Pancreas (tissue), 10 donors: ENCODE measurements at regions not wholly inside any gene's neighbourhood (a gene's known extent, or its start where the extent isn't known, plus 50 kb on each side); places are given as distances from the start of the nearest gene placed in this dataset.

ENCODE experiments used
- ATAC-seq, 4 donors: fragments of 200-7000 bp; cut with Tn5 transposase; one replicate each; pipeline versions ENCODE4 v1.8.0 to v1.9.1; 2020; ENCODE audit warnings: mild to moderate bottlenecking in 4 of 4, moderate library complexity in 4 of 4
- DNase-seq, 6 donors: peaks; one replicate each; pipeline ENCODE4 v3.0.0-alpha.2; 2020
- FAIRE-seq: peaks from 2 replicates; lab custom pipeline; 2012; peaks lifted over from hg19 to GRCh38; lab: Jason Lieb, UNC
- H3K27ac ChIP-seq, 4 donors: fragments of 200-600 bp; sonication (generic); 1 replicate in 3 of 4; 2 replicates in 1 of 4; pipeline versions ENCODE4 v1.5.0 to v1.8.0; 2020
- H3K27me3 ChIP-seq, 4 donors: fragments of 200-600 bp; one replicate each; pipeline ENCODE4 v1.8.0; 2021
- H3K36me3 ChIP-seq, 3 donors: fragments of 200-600 bp; sonication (generic) in 1 of 3; one replicate each; pipeline versions ENCODE4 v1.5.0 to v1.8.0; 2020 to 2021
- H3K4me1 ChIP-seq, 3 donors: fragments of 200-600 bp; one replicate each; pipeline ENCODE4 v1.8.0; 2021
- H3K4me3 ChIP-seq, 4 donors: fragments of 200-600 bp; sonication (generic) in 2 of 4; one replicate each; pipeline versions ENCODE4 v1.5.0 to v1.8.0; 2020 to 2021
- H3K9me3 ChIP-seq, 4 donors: fragments of 200-600 bp; one replicate each; pipeline ENCODE4 v1.8.0; 2021
- CTCF ChIP-seq, 4 donors: fragments of 200-600 bp; sonication (generic) in 3 of 4; IDR thresholded peaks; one replicate each; pipeline versions ENCODE4 v1.5.0 to v1.8.0; 2021; ENCODE audit warnings: antibody characterized with exemption in 4 of 4
- WGBS, 2 donors: extraction: QIAGEN DNeasy Blood & Tissue Kit; methylation state at CpG; one replicate each; pipeline ENCODE4 v1.1.7; 2013; 5-methylcytosine and 5-hydroxymethylcytosine counted together
- intact Hi-C, 3 donors: fragments of 100-400 bp; cut with DNase I; formaldehyde crosslinking; loops; one replicate each; pipeline versions ENCODE4 v1.11.1 to v1.14.2; 2022
- donor health status: healthy with polysubstance abuse.
- donor health status: DM: no; HTN: no; CAD: no; lungs with moderate emphysema.
- donor health status: DM: no; HTN: no; CAD: no.
- donor health status: control.
- donor health status: control.
- donor health status: Bipolar disorder and iron deficiency.
- donor health status: DM: yes; HTN: yes; CAD: no.
- donor health status: DM: no; HTN: no; CAD: no.
- donor health status: DM: no; HTN: no; CAD: no.
- donor health status: DM: yes; HTN: yes; CAD: no.

- Histone ChIP-seq H3K9me3 (no peaks in the 10 kb centered on the region), H3K4me1 (no peaks in the 10 kb centered on the region), H3K4me3 (no peak overlapping the region), H3K27ac (no peak overlapping the region), H3K27me3 (no peaks in the 10 kb centered on the region), H3K36me3 (no peaks in the 10 kb centered on the region)
- TF ChIP-seq CTCF (IDR thresholded peaks at IDR 0.05), result no peak
- intact Hi-C loops, result no loop called here
- FAIRE-seq (no peak), ATAC-seq (no peak), DNase-seq (no peak)
- WGBS, 2 donors, result 82 to 84% methylated on average over 7 of the region's 7 CpGs
Observed at GRCh38 chr6:1187293-1188131, 124.4 kb upstream of the FOXQ1 start.

- Histone ChIP-seq H3K27ac (no peak overlapping the region), H3K27me3 (no peaks in the 10 kb centered on the region), H3K4me1 (no peaks in the 10 kb centered on the region), H3K36me3 (no peaks in the 10 kb centered on the region), H3K9me3 (no peaks in the 10 kb centered on the region), H3K4me3 (no peak overlapping the region)
- DNase-seq, result no peak
- no peak for FAIRE-seq
- TF ChIP-seq CTCF (IDR thresholded peaks at IDR 0.05), result no peak
- no peak for ATAC-seq
- WGBS, 2 donors, result 67 to 81% methylated on average over 4 of the region's 4 CpGs
- intact Hi-C loops, result no loop called here
Observed at GRCh38 chr6:1184318-1184717, 127.6 kb upstream of the FOXQ1 start.

GRCh38 chr6:1182722-1183521, 129.0 kb upstream of the FOXQ1 start:
- Histone ChIP-seq H3K36me3 (no peaks in the 10 kb centered on the region), H3K9me3 (no peaks in the 10 kb centered on the region), H3K4me3 (no peak overlapping the region), H3K27ac (no peak overlapping the region), H3K27me3 (no peaks in the 10 kb centered on the region), H3K4me1 (no peaks in the 10 kb centered on the region)
- peak; percentile 34 to 79 (median 67) for ATAC-seq
- intact Hi-C loops, result no loop called here
- 53 to 58% methylated on average over 13 of the region's 13 CpGs for WGBS, 2 donors
- DNase-seq, result no peak
- no peak for FAIRE-seq
- TF ChIP-seq CTCF (IDR thresholded peaks at IDR 0.05), result no peak

- Histone ChIP-seq H3K36me3 (no peaks in the 10 kb centered on the region), H3K27ac (no peak overlapping the region), H3K4me3 (no peak overlapping the region), H3K9me3 (no peaks in the 10 kb centered on the region), H3K27me3 (no peaks in the 10 kb centered on the region), H3K4me1 (no peaks in the 10 kb centered on the region)
- DNase-seq (no peak), FAIRE-seq (no peak), ATAC-seq (no peak)
- no peak for TF ChIP-seq CTCF (IDR thresholded peaks at IDR 0.05)
- intact Hi-C loops, result no loop called here
- WGBS, 2 donors, result 63 to 68% methylated on average over 4 of the region's 4 CpGs
Observed at GRCh38 chr6:1181939-1182605, 129.8 kb upstream of the FOXQ1 start.
